ENCODE measurements at regions not wholly inside any gene's neighbourhood (a gene's known extent, or its start where the extent isn't known, plus 50 kb on each side); places are given as distances from the start of the nearest gene placed in this dataset.
A peak's percentile ranks its signal among the peaks of the same experiment; 100 is the strongest.

DNA sequence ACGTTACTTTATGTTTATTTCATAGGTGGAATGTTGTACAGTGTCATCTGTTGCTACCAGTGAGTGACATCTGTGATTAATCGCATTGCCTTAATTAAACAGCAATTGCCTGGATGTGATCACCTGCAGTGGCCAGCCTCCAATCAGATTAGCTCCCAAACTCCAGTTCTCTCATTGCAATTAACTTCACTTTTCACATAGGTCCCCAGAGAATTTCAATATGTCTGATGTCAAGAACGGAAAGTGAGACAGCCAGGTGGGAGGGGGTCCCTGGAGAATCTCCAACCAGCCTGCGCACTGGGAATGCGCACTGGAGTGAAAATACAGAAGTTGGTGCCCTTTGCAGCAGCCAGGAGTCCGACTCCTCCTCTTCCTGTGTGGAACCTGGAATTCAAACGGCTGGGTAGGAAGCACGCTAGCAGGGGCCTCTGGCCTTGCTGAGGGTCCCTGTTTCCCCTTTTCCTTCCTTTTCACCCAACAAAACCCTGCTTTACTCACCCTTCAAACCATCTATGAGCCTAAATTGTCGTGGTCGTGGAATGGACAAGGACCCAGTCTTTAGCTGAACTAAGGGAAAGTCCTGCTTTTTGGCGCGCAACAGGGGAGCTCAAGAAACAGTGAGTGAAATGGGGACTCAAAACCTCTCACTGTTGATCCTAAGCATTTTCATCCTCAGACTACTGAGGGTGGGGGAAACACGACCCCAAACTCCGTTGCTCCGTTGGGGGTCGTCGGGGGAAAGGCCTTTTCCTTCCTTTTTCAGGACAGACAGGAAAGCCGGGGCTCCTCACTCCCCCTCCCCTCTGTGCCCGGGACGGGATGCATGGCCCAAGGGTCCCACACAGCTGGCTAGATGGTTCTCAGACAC, 1355.5 kb upstream of the LRRTM3 start:
- H3K9me3 ChIP-seq (replicated peaks; ENCODE audit: control insufficient read depth, low read depth, low read length): no peaks in the 10 kb centered on the region
- 29% methylated on average over 3 of the region's 20 CpGs for WGBS (ENCODE audit: insufficient coverage)
- peak overlapping the region; percentile 67 for H3K27ac ChIP-seq (ENCODE audit: low read length)
- H3K4me3 ChIP-seq (ENCODE audit: low read length): peak overlapping the region; percentile 58
- H3K36me3 ChIP-seq (ENCODE audit: control insufficient read depth, insufficient read depth, low read length): no peaks in the 10 kb centered on the region
- peaks cover 2% of the 10 kb centered on the region for H3K4me1 ChIP-seq (ENCODE audit: control insufficient read depth, insufficient read depth, low read length)
- no peaks in the 10 kb centered on the region for H3K27me3 ChIP-seq (ENCODE audit: control insufficient read depth, insufficient read depth, low read length)
- DNase-seq: peak; percentile 83

DNA sequence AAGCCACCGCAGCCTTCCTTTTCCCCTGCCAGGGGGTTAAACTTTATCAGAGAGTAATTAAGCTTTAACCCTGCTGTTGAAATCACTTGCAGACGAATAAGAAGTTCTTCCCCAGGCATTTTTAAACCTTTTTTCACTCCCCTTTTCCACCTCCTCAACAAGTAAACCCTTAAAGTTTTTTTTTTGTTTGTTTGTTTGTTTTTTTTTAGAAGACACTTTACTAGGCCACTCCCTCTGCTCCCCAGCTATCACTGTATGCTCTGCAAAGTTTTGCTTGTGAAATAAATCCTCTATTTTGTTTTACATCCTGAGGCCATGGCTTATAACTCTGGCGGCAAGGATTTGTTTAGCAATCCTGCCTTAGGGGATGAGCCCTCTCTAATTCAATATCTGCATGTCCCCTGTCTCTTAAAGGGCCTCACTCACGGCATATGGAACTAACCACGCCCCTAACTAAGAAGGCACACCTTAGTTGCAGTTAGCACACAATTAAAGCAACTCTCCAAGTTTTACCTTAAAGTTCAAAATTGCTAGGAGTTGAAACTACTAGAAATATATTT, 1354.7 kb upstream of the LRRTM3 start:
- no peaks in the 10 kb centered on the region for H3K36me3 ChIP-seq (ENCODE audit: control insufficient read depth, insufficient read depth, low read length)
- no peaks in the 10 kb centered on the region for H3K27me3 ChIP-seq (ENCODE audit: control insufficient read depth, insufficient read depth, low read length)
- peaks cover 2% of the 10 kb centered on the region for H3K4me1 ChIP-seq (ENCODE audit: control insufficient read depth, insufficient read depth, low read length)
- WGBS (ENCODE audit: insufficient coverage): 0% methylated on average over 1 of the region's 5 CpGs
- peak overlapping the region; percentile 67 for H3K27ac ChIP-seq (ENCODE audit: low read length)
- H3K4me3 ChIP-seq (ENCODE audit: low read length): peak overlapping the region; percentile 58
- peak; percentile 26 for DNase-seq
- no peaks in the 10 kb centered on the region for H3K9me3 ChIP-seq (replicated peaks; ENCODE audit: control insufficient read depth, low read depth, low read length)

DNA sequence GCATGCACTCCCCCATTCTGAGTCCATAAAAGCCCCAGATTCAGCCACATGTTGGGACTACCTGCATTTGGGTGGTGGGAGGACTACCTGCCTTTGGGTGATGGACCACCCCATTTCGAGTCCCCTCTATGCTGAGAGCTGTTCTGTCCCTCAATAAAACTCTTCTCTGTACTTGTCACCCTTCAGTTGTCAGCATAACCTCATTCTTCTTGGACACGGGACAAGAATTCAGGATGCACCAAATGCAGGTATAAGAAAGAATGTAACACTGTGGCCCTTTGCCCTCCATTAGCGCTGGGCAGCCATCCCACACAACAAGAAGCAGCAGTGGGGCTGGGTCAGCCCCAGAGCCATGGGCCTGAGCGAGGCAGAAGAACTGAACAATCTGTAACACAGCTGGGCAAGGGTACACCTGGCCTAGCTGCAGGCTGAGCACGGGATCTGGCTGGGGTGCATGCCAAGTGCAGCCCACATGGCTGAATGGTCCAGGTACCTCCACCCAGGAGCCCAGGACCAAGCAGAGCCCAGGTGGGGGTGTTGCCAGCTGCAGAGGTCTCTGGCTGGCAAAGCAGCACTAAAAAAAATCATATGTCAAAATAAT, 1344.3 kb upstream of the LRRTM3 start:
- Histone ChIP-seq H3K36me3 (ENCODE audit: control insufficient read depth, insufficient read depth, low read length) (peaks cover 5% of the 10 kb centered on the region), H3K27ac (ENCODE audit: low read length) (no peak overlapping the region), H3K4me3 (ENCODE audit: low read length) (no peak overlapping the region), H3K9me3 (replicated peaks; ENCODE audit: control insufficient read depth, low read depth, low read length) (peaks cover 15% of the 10 kb centered on the region), H3K27me3 (ENCODE audit: control insufficient read depth, insufficient read depth, low read length) (no peaks in the 10 kb centered on the region), H3K4me1 (ENCODE audit: control insufficient read depth, insufficient read depth, low read length) (no peaks in the 10 kb centered on the region)
- 90% methylated on average over 5 of the region's 5 CpGs for WGBS (ENCODE audit: insufficient coverage)
- no peak for DNase-seq

DNA sequence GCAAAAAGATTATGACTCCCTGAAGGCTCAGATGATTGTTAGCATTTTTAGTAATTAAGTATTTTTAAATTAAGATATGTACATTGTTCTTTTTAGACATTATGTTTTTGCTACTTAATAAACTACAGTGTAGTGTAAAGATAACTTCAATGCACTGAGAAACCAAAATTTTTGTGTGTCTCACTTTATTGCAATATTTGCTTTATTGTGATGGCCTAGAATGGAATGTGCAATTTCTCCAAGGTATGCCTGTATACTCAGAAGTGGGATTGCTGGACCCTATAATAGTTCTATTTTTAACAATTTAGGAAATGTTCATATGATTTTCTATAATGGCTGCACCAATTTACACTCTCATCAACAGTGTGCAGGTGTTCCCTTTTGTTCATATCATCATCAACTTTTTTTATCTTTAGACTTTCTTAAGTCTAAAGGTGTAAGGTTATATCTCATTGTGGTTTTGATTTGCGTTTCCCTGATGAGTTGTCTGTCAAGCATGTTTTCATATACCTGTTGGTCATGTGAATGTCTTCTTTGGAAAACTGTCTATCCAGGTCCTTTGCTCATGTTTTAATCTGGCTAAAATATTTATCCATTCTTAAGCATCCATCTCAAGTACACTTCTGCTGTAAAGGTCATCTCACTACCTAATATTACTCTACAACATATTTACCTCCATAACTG, 1323.5 kb upstream of the LRRTM3 start:
- no peaks in the 10 kb centered on the region for H3K36me3 ChIP-seq (ENCODE audit: control insufficient read depth, insufficient read depth, low read length)
- no peaks in the 10 kb centered on the region for H3K4me1 ChIP-seq (ENCODE audit: control insufficient read depth, insufficient read depth, low read length)
- WGBS (ENCODE audit: insufficient coverage): no CpG with 5 or more reads among the region's 1 CpG
- no peaks in the 10 kb centered on the region for H3K9me3 ChIP-seq (replicated peaks; ENCODE audit: control insufficient read depth, low read depth, low read length)
- no peak overlapping the region for H3K4me3 ChIP-seq (ENCODE audit: low read length)
- H3K27ac ChIP-seq (ENCODE audit: low read length): no peak overlapping the region
- H3K27me3 ChIP-seq (ENCODE audit: control insufficient read depth, insufficient read depth, low read length): no peaks in the 10 kb centered on the region
- no peak for DNase-seq

DNA sequence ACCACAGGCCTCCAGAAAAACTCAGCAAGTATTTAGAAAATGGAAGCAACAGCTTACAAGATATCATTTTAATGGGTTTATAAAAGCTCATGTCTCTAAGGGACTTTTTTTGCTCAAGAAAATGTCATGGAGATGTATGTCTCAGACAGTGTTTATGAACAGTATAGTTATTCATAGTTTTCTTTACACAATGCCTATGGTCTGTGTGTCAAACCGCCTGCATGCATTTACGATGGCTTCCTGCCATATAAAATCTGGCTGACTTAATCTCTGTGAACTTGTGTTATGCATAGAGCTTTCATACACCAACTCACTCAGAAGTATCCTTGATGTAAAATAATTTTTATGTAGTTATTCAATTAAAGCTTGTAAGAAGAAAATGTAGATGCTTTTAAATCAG, 1314.2 kb upstream of the LRRTM3 start:
- Histone ChIP-seq H3K4me1 (ENCODE audit: control insufficient read depth, insufficient read depth, low read length) (no peaks in the 10 kb centered on the region), H3K4me3 (ENCODE audit: low read length) (no peak overlapping the region), H3K27me3 (ENCODE audit: control insufficient read depth, insufficient read depth, low read length) (no peaks in the 10 kb centered on the region), H3K9me3 (replicated peaks; ENCODE audit: control insufficient read depth, low read depth, low read length) (peaks cover 3% of the 10 kb centered on the region), H3K27ac (ENCODE audit: low read length) (peak overlapping the region; percentile 17), H3K36me3 (ENCODE audit: control insufficient read depth, insufficient read depth, low read length) (no peaks in the 10 kb centered on the region)
- WGBS (ENCODE audit: insufficient coverage): no CpG with 5 or more reads among the region's 2 CpGs
- DNase-seq: peak; percentile 93

DNA sequence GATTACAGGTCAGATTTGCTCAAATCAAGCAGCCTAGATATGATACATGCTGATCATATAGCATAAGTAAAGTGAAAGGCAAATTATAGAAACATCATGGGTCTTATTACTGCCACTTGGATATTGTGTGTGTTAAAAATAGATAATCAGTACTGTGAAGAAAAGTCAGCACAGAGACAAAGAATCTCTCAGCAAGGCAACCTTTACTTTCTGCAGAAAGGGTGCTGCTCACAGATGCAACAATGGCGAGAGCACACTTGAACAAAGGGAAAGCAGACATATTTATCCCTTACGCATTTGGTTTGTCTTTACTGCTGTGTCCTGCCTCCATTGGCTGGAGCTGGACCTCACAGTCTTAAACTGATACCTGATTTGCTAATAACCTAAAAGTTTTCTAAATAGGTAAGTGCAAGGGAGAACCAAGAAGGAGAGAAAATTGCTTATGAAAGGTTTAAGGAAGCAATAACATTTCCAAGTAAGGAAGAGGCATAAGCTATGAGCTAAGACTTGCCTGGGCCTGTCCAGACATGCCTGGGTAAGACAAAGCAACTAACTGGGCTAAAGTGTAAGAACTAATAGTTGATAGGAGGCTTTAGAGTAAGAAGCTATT, 1310.8 kb upstream of the LRRTM3 start:
- Histone ChIP-seq H3K4me3 (ENCODE audit: low read length) (no peak overlapping the region), H3K9me3 (replicated peaks; ENCODE audit: control insufficient read depth, low read depth, low read length) (peaks cover 3% of the 10 kb centered on the region), H3K4me1 (ENCODE audit: control insufficient read depth, insufficient read depth, low read length) (no peaks in the 10 kb centered on the region), H3K27ac (ENCODE audit: low read length) (no peak overlapping the region), H3K27me3 (ENCODE audit: control insufficient read depth, insufficient read depth, low read length) (no peaks in the 10 kb centered on the region), H3K36me3 (ENCODE audit: control insufficient read depth, insufficient read depth, low read length) (no peaks in the 10 kb centered on the region)
- no CpG with 5 or more reads among the region's 2 CpGs for WGBS (ENCODE audit: insufficient coverage)
- DNase-seq: no peak

DNA sequence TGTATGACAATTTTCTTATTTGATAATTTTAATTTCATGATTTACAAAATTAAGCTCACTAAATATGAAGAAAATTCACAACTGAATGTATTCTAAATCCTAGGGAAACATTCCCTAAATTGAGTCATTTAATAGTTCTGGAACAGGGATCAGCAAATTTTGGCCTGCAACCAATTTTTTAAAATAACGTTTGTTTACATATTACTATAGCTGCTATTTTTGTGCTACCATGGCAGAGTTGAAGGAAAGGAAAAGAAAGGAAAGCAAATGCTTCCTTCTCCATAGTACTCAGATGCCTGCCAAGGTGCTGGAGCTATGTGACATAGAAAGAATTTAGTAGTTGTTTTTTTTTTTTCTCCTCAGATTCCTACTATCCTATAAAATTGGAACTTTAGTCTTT, 1307.7 kb upstream of the LRRTM3 start:
- H3K4me1 ChIP-seq (ENCODE audit: control insufficient read depth, insufficient read depth, low read length): no peaks in the 10 kb centered on the region
- no CpG with 5 or more reads among the region's 1 CpG for WGBS (ENCODE audit: insufficient coverage)
- H3K4me3 ChIP-seq (ENCODE audit: low read length): no peak overlapping the region
- H3K27ac ChIP-seq (ENCODE audit: low read length): no peak overlapping the region
- no peaks in the 10 kb centered on the region for H3K36me3 ChIP-seq (ENCODE audit: control insufficient read depth, insufficient read depth, low read length)
- no peaks in the 10 kb centered on the region for H3K27me3 ChIP-seq (ENCODE audit: control insufficient read depth, insufficient read depth, low read length)
- peak; percentile 60 for DNase-seq
- peaks cover 3% of the 10 kb centered on the region for H3K9me3 ChIP-seq (replicated peaks; ENCODE audit: control insufficient read depth, low read depth, low read length)

DNA sequence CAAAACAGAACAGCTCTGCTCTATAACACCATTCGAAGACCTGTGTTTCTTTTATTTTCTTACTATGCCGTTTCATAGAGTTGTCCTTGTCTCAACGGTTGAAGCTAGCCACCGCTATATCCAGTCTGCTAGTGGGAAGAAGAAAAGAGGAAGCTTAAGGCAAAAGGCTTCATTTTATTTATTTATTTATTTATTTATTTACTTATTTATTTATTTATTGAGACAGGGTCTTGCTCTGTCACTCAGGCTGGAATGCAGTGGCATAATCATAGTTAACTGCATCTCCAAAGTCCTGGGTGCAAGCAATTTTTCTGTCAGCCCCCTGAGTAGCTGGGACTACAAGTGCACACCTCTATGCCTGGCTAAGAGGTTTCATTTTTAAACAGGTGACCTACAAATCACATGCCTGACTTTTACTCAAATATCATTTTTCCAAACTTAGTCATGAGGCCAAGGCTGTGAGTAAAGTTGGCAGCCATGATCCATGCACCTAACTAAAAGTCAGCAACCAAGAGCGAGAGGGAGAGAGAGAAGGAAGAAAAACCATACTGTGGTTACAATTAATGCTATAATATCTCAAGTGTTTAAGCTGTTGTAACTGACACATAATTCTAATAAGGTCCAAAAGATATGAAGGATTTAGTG, 1305.3 kb upstream of the LRRTM3 start:
- Histone ChIP-seq H3K36me3 (ENCODE audit: control insufficient read depth, insufficient read depth, low read length) (no peaks in the 10 kb centered on the region), H3K9me3 (replicated peaks; ENCODE audit: control insufficient read depth, low read depth, low read length) (no peaks in the 10 kb centered on the region), H3K27ac (ENCODE audit: low read length) (no peak overlapping the region), H3K4me3 (ENCODE audit: low read length) (no peak overlapping the region), H3K4me1 (ENCODE audit: control insufficient read depth, insufficient read depth, low read length) (no peaks in the 10 kb centered on the region), H3K27me3 (ENCODE audit: control insufficient read depth, insufficient read depth, low read length) (no peaks in the 10 kb centered on the region)
- no peak for DNase-seq
- 100% methylated on average over 2 of the region's 5 CpGs for WGBS (ENCODE audit: insufficient coverage)

DNA sequence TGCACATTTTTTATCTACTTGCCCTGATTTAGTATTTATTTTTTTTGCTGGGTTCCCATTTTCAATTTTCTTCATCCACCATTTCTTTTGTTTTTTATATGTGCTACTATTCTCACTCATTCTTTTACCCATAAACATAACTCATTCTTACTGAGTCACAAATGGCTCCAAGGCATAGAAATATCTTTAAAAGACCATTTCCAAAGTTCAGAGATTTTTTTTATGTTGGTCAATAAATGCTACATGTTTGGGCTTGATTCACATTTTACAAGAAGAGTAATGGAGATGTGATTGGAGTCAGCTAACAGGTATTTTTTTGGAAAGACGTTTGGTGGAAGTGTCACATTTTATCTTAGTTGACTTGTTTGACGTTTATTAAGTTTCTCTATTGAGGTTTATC, 1303.2 kb upstream of the LRRTM3 start:
- Histone ChIP-seq H3K27ac (ENCODE audit: low read length) (no peak overlapping the region), H3K4me1 (ENCODE audit: control insufficient read depth, insufficient read depth, low read length) (no peaks in the 10 kb centered on the region), H3K4me3 (ENCODE audit: low read length) (no peak overlapping the region), H3K36me3 (ENCODE audit: control insufficient read depth, insufficient read depth, low read length) (no peaks in the 10 kb centered on the region), H3K9me3 (replicated peaks; ENCODE audit: control insufficient read depth, low read depth, low read length) (no peaks in the 10 kb centered on the region), H3K27me3 (ENCODE audit: control insufficient read depth, insufficient read depth, low read length) (no peaks in the 10 kb centered on the region)
- no CpG with 5 or more reads among the region's 2 CpGs for WGBS (ENCODE audit: insufficient coverage)
- no peak for DNase-seq
